ENCODE measurements at regions not wholly inside any gene's neighbourhood (a gene's known extent, or its start where the extent isn't known, plus 50 kb on each side); places are given as distances from the start of the nearest gene placed in this dataset.
"Not testable (repeated sequence)": the region's sequence is repeated elsewhere in the genome, so short reads cannot be mapped to it uniquely, and the experiment has no call there.

DNA sequence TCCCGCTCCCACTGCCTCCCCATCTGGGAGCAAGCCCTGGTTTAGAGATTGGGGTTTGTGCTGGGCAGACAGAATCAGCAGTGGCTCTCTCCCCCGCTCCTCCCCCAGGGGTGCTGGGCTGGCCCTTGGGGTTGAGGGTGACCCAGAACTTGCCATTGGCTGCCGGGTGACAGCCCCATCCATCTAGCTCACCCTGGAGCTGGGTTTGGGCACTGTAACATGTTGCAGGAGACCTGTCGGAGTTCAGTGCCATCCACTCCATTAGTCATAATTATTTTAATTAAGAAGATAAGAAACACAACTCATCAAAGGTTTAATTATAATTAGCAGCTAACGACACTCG, 111.4 kb upstream of the OTOS start:
- in situ Hi-C loops (cut with MboI; ENCODE audit: low sequenced_read_pairs), result no loop called here

DNA sequence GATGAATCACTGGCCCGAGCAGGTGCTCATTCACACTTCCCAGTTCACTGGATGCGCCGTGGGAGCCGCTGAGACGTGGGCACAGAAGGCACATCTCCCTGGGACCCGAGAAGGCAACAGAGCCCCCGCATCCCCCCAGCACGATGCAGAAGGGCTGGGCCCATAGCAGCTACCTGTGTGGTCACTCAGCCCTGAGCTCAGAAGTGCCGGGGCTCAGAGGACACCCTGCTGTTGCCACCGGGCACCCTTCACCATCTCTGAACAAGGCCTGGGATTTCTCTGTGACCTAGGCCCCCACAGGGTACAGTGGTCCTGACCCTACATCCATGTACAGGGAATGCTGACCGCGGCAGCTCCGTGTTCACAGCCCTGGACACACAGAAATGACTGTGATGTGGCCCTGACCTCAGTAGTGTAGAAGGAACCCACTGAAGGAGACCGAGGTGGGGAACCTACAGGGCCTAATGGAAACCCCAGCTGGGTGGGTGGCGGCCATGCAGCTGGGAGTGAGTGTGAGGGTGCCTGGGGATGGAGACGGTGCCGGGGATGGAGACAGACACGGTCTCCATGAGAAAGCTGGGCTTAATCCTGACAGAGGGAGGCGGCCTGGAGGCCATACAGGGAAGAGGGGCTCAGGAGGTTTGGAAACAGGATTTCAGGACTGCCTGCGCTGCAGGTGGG, 111.9 kb upstream of the OTOS start:
- in situ Hi-C loops (cut with MboI; ENCODE audit: low sequenced_read_pairs), result no loop called here

DNA sequence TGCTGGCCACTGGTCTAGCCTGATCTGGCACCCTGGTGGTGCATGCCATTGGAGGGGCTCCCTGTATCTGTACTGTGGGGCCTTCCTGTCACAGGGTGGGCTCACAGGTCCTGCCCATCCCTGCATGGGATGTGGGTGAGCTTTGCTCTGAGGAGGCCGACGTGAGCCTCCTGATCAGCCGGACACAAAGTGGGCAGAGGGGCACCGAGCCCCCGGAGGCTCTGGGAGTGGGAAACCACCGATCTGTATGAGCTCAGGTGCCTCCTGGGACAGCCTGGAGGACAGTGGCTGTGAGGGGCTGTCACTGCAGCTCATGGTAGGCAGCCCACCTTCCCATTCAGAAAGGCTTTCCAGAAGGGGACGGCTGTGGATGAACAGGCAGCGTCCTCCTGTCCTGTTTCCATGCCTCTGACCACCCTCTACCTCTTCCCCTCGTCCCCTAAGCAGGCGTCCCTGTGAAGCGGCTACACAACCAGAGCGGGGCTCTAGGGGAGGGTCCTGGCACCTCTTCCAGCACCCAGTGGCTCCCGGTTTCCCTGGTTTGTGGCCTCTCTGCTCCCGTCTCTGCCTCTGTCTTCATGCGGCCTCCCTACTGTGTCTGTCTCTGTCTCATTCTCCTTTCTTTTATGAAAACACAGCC, 112.5 kb upstream of the OTOS start:
- in situ Hi-C loops (cut with MboI; ENCODE audit: low sequenced_read_pairs), result no loop called here

DNA sequence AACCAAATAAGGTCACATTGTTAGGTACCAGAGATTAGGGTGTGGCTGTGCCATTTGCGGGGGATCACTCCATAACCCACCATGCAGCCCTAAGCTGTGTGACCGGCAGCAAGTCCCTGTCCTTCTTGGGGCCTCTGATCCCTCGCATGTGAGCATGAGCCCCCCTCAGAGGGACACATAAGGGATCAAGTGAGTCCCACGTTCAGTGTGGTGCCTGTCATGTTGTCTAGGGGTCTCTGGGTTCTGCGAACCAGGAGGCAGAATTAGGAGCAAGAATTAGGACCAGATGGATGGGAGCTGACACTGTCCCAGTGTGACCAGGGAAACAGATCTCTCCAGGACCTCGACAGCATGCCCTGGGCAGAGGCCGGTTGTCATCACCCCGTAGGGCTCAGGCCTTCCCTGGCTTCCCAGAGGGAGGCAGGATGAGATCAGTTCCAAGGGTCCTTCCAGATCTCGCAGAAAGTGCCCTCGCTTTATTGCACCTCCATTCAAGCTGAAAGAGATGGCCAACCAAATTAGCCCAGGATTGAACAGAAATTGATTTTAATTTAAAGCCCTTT, 113.2 kb upstream of the OTOS start:
- in situ Hi-C loops (cut with MboI; ENCODE audit: low sequenced_read_pairs), result no loop called here

DNA sequence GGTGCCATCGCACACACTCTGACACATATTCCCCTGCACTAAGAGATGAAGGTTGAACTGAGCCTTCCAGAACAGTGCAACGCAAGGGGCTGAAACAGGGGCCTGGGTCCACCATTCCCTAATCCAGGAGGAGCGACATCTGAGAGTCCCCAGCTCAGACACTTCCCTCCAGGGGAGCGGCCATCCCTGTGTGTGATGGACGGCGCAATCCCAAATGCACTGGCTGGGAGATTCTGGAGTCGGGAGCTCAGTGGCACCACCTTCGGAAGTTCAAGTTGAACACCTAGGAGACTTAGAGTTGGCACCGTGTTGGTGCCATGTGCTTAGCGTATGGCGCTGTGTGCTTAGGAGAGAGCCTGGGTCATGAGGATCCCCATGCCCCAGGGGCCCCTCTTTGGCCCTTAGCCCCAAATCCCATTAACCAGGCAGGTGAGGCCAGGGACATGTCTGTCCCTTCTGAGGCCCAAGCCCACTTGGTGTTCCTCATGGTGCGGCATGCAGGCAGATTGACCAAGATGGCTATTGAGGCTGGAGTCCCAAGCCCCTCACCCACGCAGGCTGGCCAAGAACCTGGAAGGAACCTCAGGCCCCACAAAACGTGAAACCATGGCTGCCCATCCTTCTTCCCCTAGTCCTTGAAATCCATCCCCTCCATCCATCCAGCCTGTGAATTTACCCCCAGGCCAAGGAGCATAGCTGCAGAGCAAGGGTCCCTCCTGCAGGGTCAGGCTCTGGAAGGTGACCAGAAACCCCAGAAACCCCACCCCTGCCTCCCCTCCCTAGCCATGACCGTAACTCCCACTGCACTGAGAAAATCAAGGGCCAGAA, 114.1 kb upstream of the OTOS start:
- in situ Hi-C loops (cut with MboI; ENCODE audit: low sequenced_read_pairs), result no loop called here

DNA sequence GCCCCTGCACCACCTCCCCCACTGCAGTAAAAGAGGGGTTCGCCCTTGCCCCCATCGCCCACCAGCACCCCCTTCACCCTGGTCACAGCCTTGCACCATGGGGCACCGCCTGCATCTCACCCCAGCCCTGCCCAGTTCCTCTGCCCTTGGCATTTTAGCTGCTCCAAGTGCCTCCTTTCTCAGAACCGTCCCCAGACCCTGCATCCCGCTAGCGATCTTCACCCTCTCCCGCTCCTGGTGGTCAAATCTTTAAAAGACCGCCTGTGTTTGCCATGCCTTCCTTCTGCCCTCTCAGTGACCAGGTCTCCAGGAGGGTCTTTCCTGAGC, 114.7 kb upstream of the OTOS start:
- in situ Hi-C loops (cut with MboI; ENCODE audit: low sequenced_read_pairs), result no loop called here

DNA sequence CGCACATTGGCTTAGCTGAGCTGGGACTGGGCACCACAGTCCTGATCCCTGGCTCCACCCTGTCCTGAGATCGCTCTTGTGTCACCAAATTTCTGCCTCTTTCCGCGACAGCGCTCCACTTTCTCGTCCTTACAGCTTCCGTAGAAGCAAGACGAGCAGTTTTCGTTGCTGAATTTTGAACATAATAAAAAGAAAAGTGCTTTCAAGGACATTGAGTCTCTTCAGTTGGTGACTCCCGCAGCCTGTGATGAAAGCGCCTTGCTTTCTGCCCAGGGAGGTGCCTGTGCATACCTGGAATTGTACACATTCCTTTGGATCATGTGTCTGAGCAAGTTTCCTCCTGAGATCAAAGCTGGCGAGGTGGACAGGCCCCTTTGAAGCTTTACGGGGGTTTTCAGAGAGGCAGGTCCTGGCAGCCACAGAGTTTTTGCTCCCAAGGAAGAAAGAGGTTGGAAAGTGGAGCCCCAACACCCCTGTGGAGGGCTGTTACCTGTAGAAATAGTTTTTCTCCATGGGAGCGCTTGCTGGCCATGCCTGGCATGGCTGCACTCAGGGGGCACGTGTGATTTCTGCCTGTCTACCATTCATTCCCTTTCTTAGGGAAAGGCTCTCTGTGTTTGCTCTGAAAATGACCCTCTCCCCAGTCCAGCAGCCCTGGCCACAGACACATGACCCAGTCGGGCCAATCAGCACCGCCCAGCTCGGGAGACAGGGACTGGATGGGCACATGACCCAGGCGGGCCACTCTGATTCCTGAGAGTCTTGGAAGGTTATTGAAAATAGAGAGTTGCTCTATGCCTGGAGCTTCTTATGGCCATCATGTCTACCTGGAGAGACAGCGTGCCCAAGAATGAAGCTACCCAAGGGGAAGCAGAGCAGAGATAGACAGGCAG, 115.6 kb upstream of the OTOS start:
- in situ Hi-C loops (cut with MboI; ENCODE audit: low sequenced_read_pairs), result no loop called here

DNA sequence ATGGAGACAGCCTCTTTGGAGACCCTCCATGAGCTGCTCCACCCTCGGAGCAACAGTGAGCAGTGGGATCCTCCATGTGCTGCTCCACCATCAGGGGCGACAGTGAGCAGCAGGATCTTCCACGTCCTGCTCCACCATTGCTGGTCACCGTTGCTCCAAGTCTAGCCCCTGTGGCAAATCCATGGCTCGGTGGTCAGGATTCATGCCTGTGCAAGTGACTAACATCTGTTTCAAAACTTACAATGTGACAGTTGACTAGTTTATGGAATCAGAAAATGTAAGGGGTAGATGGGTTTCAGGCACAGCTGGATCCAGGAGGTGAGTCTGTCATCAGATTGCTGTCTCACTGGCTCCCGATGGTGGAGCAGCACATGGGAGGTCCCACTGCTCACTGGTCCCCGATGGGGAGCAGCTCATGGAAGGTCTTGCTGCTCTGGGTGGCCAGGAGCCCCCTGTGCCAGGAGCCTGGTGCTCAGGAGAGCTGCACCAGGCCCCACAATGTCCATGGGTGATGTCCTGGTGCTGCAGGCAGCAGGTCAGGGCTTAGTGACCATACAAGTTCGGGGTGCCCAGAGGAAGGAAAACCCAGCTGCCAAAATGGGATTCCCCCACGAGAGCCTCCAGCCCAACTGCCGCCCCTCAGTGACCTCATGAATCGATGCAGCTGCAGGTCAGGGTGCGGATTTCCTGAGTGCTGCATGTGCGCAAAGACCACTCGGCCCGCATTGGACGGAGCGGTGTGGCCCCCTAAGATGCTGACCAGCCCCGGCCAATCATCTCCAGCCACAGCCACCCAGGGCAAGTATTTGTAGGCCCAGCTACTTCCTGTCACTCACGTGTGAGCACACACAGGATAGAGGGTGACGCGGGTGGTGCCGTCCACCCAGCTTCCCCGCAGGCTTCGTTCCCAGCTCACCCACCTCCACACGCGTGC, 116.5 kb upstream of the OTOS start:
- in situ Hi-C loops (cut with MboI; ENCODE audit: low sequenced_read_pairs), result no loop called here

DNA sequence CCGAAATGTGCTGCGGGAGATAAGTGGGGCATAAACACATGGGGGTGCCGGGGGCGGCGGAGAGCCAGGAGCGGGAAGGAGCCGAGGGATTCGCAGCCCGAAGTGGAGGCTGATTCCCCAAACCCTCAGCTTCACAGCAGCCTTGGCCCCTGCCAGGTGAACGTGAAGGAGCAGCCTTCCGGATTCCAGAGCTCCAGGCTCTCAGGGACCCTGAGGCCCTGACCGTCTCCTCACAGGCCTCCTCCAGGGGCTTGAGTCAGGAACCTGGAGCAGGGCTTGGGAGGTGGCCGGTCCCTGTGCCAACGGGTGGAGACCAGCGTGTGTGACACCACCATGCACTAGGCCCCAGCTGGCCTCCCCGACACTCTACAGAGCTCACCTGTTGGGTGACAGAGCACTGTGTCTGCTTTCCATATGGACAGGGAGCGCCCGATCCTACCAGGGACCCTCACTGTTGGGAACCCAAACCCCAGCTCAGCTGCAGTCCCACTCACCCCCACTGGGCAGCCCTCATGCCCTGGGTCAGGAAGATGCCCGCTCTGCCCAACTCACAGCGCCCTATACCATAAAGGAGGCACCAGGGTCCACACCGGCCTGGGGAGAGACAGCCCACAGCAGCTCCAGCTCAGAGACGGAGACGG, 117.6 kb upstream of the OTOS start:
- in situ Hi-C loops (cut with MboI; ENCODE audit: low sequenced_read_pairs), result no loop called here

DNA sequence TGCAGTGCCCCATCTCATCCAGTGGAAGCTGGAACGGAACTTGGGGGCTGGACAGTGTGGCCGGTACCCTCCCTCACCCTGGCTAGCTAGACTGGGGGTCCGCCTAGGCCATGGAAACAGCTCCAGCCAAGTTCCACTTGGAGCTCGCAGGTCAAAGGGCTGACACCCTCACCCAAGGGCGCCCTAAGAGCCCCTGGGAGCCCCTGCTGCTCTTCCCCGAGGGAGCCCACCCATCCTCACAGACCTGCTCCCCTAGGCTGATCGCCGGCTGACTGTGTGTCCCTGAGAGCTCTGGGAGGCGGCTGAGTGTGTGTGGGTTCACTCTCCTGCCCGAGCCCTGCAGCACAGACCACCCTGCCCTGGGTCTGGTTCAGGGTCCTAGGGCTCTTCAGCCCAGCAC, 118.2 kb upstream of the OTOS start:
- in situ Hi-C loops (cut with MboI; ENCODE audit: low sequenced_read_pairs), result no loop called here

DNA sequence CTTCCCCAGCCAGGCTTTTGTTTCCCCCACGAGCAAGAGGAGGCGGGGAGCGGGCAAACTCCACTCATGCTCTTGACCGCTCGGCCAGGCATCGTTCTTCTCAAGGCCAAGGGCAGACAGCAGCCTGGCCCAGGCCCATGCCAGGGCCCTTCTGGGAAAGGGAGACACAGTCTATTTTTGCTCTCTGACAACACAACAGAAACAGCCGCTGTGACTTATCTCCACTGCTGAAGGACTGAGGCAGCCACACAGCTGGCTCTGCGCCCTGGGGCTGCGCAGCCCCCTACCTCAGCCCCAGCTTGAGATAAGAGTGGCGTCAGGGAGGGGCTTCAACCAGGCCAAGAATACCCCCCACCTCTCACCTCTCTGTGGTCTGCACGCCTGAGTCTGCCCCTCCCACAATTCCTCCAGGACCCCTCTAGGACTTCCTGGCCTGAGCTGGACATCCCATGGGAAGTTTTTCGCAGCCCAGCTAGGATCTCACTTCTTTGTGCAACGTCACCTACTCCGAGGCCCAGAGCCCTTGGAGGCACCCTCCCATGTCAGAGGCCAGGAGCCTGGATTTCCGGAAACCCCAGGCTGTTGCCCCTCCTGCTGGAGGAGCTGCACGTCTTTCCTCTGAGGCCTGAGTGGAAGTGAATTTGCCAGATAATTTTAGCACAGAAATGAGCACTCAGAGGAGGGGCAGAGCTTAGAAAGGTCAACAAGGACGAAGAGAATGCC, 118.9 kb upstream of the OTOS start:
- in situ Hi-C loops (cut with MboI; ENCODE audit: low sequenced_read_pairs), result no loop called here

DNA sequence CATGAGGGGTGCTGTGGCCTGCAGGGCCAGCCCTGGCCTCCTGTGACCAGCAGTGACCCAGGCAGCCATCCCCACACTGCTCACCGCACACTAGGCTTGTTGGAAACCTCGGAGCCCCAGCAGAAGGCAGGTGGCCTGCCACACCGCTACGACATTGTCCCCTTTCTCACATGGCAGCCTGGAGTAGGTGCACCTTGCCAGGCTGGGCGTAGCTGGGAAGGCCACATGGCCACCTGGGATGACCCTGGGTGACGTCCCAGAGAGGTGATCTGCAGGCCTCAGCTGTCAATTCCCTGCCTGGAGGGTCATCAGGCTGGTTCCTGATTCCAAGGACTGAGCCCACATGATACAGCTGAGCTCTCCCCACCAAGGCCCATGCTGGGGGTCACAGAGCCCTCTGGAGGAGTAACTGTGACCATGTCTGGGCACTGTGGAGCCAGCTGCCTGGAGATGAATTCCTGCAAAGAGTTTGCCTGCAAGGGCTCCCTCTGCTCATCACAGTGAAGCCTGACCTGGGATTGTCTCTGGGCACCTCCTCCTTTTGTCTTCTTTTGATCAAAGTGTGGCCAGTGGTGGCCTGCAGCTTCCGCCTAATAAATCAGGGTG, 119.6 kb upstream of the OTOS start:
- in situ Hi-C loops (cut with MboI; ENCODE audit: low sequenced_read_pairs), result no loop called here

DNA sequence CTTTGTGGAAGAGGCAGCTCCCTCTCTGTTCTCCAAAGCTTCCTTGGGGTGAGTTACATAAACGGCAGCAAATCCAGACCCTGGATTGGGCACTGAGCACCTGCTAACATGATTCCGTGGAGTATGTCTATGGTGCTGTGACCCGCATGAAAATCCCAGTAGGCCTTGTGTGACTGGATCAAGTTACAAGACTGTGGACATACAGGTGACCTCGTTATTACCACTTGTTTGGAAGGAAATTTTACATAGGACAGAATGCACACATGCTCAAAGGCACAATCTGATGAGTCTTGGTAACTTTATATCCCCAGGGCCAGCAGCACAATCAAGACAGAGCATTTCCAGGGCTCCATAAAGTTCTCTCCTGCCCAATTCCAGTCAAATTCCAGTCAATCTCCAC, 120.2 kb upstream of the OTOS start:
- in situ Hi-C loops (cut with MboI; ENCODE audit: low sequenced_read_pairs), result no loop called here

DNA sequence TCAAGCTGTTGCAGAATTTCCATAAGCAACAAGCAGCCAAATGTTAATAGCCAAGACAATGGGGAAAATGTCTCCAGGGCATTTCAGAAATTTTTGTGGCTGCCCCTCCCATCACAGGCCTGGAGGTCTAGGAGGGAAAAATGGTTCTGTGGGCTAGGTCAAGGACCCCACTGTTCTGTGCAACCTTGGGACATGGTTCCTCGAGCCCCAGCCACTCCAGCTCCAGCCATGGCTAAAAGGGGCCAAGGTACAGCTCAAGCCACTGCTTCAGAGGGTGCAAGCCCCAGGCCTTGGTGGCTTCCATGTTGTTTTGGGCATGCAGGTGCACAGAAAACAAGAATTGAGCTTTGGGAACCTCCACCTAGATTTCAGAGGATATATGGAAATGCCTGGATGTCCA, 122.1 kb upstream of the OTOS start:
- in situ Hi-C loops (cut with MboI; ENCODE audit: low sequenced_read_pairs), result not testable (repeated sequence)

DNA sequence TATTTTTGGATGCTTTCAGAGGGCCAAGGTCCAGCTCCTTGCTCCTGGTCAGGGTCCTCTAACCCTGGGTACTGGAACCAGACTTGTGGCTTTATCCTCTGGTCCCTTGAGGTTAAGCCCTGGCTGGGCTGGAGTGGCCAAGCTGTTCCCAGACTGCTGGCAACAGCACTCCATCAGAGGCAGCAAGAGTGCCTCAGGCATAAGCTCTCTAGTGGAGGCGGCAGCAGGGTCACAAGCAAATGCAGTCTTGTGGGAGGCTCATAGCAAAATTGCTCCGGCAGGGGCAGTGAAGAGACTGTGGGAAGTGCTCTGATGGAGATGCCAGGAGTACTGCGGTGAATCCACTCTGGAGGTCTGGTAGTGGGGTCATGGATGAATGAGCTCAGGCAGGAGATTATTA, 128.9 kb upstream of the OTOS start:
- in situ Hi-C loops (cut with MboI; ENCODE audit: low sequenced_read_pairs), result no loop called here

DNA sequence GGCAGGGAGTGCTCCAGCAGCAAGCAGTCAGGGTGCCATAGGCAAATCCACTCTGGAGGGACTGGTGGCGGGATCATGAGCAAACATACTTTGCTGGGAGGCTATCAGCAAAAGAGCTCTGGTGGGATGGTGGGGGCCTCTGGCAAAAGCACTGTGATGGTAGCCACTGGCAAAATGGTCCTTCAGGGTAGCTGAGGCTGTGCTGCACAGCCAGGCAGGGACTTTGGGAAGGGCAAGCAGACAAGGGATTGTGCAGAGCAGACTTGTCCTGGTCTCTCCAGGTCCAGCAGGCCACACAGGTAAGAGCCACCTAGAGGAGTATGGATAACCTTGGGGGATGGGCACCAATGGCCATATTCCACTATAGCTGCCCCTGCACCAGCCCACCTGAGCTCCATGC, 129.4 kb upstream of the OTOS start:
- in situ Hi-C loops (cut with MboI; ENCODE audit: low sequenced_read_pairs), result no loop called here

DNA sequence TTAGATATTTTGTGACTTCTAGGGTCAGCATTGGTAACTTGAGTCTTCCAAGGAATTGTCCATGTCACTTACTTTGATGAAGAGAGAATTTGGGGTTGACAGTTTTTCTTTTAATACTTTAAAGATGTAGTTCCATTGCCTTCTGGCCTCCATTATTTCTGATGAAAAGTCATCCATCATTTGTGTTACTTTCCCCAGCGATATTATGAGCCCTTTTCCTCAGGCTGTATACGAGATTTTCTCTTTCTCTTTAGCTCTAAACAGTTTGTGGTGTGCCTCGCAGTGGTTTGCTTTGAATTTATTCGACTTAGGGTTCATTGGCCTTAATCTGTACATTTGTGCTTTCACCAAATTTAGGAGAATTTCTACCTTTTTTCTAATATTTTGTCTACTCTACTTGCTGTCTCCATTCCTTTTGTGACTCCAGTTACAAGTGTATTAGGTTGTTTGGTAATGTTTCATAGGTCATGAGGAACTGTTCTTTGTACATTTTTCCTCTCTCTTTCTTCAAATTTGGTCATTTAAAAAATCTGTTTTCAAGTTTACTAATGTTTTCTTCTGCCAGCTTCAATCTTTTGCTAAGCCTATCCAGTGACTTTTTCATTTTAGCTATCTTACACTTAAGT, 131.4 kb upstream of the OTOS start:
- in situ Hi-C loops (cut with MboI; ENCODE audit: low sequenced_read_pairs), result no loop called here

DNA sequence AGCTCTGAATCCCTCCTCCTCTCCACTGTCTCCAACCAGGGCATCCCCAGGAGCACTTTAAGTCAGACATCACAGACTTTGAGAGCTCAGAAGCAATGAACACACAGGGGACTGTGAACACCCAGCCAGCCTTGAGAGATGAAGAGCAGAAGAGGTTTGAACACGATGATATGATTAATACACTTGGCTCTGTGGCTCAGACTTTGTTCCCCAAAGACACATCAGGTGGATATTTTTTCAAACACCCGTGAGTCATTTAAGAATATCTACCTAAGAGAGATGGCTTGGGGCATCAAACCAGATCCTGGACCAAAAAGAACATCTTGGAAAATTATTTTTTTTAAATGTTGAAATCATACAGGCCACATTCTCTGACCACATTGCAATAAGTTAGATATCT, 134.9 kb upstream of the OTOS start:
- in situ Hi-C loops (cut with MboI; ENCODE audit: low sequenced_read_pairs), result no loop called here

All from HL-60/S4 treated with phorbol 12-myristate 13-acetate at 8.2 ng/mL for 4 days and 3 days (cell line).